ENCODE measurements at regions not wholly inside any gene's neighbourhood (a gene's known extent, or its start where the extent isn't known, plus 50 kb on each side); places are given as distances from the start of the nearest gene placed in this dataset.

DNA sequence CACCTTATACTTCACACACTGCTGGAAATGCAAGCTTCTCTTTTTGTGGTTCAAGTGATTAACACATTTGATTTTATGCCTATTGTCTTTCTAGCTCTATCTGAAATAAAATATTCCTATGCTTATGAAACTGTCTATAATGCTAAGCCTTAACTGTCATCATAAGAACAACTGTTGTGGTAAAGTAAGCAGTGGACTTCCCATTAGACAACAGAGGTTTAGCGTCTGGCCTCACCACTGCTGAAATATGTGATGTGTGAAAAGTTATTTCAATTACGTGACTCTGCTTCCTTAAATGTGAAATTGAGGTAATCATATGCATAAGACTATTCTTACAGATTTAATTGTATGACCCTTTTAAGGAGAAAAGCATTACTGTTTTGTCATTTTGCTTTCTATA is 140.2 kb upstream of the LYSMD4 start:
- TF ChIP-seq, protein P1, sequence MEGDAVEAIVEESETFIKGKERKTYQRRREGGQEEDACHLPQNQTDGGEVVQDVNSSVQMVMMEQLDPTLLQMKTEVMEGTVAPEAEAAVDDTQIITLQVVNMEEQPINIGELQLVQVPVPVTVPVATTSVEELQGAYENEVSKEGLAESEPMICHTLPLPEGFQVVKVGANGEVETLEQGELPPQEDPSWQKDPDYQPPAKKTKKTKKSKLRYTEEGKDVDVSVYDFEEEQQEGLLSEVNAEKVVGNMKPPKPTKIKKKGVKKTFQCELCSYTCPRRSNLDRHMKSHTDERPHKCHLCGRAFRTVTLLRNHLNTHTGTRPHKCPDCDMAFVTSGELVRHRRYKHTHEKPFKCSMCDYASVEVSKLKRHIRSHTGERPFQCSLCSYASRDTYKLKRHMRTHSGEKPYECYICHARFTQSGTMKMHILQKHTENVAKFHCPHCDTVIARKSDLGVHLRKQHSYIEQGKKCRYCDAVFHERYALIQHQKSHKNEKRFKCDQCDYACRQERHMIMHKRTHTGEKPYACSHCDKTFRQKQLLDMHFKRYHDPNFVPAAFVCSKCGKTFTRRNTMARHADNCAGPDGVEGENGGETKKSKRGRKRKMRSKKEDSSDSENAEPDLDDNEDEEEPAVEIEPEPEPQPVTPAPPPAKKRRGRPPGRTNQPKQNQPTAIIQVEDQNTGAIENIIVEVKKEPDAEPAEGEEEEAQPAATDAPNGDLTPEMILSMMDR (IDR thresholded peaks at IDR 0.05), result no peak

DNA sequence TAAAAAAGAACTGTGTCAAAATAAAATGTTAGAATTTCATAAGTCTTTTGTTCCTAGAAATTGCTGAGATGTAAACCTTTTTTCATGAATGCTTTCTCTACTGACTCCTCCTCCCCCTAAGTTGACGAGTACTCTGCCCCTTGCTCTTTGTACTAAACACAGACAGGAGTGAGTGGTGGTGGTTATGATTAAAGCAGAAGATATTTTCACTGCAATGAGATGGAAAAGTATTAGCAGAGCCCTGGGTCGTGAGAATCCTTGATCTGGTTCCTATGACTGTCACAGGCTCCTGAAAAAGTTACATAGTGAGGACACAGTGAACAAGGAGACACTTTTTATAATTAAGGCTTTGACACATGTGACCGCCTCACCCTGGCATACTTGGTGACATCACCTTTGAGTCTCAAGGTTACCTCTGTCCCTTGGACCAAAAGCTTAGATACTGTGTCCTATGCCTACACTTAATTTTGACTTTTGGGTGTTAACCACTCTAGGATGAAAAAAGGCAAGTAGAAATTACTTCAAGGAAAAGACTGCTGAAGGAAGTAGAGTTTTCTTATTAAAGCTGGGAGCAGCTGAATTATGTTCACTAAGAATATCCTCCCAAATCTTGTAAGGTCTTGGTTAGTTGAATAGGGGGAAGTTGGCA is 130.4 kb upstream of the LYSMD4 start:
- TF ChIP-seq, protein P1 (IDR thresholded peaks at IDR 0.05), result no peak

DNA sequence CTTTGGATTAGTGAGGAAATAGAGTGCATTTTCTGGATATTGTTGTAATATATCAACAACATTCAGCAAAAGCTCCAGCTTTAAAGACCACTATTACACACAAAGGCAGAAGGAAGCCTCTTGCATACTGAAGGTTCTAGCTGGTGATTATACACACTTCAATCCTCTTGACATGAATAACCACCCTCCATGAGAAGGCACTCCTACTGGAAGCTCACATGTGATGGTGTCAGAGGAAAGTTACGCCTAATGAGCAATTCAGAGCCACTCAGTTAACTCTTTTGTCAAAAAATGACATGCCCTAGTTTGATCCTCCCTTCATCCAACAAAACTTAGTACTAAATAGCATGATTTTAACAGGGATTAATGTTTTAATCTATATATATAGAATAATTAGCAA is 124.6 kb upstream of the LYSMD4 start:
- TF ChIP-seq, protein P1 (IDR thresholded peaks at IDR 0.05), result no peak

DNA sequence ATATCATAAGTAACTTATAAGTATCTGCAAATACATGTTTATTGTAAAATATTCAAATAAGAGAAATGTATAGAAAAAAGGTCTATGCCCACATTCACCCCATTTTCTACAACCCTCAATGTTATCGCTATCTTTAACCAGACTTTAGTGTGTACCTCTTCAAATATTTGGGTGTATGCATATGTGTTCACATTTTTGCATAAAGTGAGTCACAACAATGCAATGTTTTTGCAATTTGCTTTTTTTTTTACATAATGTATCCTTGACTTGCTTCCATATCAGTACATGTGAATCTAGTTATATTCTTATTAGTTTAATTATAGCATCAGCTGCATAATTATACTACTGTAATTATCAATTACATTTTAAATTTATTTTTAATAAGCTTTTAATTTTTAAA is 117.3 kb upstream of the LYSMD4 start:
- TF ChIP-seq, protein P1 (IDR thresholded peaks at IDR 0.05), result no peak

DNA sequence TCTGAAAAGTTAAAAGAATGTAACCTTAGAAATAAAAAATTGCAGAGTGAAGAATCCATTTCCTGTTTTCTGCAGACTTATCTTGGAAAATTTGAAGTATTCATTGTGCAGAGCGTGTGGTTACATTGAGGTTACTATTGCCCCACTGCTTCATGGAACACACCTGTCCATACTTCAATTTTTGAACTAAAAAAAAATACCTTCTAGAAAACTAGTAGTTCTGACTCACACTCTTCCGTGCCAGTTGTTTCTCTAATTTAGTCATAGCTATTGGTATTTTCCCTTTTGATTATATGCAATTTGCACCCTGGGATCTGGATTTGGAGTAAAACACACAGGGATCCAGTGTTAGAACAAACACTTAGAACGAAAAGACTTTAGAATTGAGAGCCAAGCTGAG is 111.8 kb upstream of the LYSMD4 start:
- TF ChIP-seq, protein P1 (IDR thresholded peaks at IDR 0.05), result no peak

DNA sequence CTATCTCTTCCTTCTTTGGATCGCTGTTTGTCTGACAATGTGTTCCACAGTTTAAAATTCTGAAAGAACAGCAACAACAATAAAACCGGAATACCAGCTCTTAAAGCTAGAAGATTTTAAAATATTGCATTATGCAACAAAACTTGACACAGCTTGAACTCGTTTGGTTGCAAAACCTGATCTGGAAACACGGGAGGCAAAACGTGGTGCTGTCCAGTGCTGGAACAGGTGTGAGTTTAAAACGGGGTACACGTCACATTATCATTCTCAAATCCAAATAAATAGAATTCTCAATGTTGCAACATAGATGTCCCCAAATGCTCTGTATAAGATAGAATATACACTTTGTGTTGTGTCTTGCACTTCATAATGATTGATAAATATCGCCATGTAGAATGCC is 110.9 kb upstream of the LYSMD4 start:
- TF ChIP-seq, protein P1 (IDR thresholded peaks at IDR 0.05), result no peak

DNA sequence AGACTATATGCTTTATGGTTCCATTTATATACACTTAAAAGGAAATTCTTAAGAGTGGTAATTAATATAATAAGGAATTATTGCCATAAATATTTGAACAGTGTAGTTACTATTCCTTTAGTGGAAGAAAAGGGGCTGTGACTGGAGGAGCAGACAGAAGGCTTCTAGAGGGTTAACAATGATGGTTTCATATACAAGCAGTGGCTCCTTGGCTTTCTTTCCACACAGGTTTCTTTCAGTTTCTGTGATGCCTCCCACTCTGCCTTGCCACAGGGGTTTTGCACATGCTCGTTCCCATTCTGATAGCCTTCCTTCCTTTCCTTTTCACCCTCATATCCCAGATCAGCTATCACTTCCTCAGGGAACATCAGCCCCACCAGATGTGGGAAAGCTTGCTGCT is 108.8 kb upstream of the LYSMD4 start:
- TF ChIP-seq, protein P1 (IDR thresholded peaks at IDR 0.05), result no peak

Measured in LNCAP (cell line).